ENCODE measurements at regions not wholly inside any gene's neighbourhood (a gene's known extent, or its start where the extent isn't known, plus 50 kb on each side); places are given as distances from the start of the nearest gene placed in this dataset.

DNA sequence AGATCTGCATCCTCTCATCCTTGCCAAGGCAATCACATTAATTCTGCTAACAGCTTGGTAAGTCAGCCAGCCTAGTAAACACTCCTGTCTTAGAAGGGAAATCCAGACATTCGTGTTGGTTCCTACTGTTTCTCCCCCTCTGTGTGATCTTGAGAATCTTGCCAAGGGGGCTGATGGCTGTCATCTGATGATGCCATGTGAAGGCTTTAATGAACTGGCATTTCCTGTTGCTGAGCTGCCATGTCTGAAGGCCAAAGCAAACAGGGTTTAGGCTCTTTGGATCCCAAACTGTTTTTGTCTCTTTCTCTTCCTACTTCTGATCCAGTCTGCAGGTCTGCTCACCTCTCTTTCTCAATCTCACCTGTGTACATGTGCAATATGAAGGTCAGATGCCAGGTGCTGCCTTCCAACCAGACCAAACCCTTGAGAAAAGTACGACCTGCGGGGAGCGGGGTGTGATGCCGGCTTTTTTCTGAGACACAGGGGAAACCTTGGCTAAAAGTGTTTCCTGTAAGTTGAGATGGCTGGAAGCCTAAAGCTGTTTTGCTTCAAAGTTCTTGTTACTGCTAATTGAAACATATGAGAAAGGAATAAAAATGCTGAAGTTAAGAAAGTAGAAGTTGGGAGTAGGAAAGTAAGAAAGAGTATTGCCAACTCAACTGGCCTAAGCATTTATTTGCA is 532.9 kb downstream of the ANKRD50 start:
- Mint-ChIP-seq H3K27me3 (no peaks in the 10 kb centered on the region), H3K4me1 (ENCODE audit: low read depth) (no peaks in the 10 kb centered on the region), H3K36me3 (no peaks in the 10 kb centered on the region), H3K27ac (no peak overlapping the region), H3K9me3 (ENCODE audit: low read depth) (peaks cover 5% of the 10 kb centered on the region), H3K4me3 (no peak overlapping the region)

DNA sequence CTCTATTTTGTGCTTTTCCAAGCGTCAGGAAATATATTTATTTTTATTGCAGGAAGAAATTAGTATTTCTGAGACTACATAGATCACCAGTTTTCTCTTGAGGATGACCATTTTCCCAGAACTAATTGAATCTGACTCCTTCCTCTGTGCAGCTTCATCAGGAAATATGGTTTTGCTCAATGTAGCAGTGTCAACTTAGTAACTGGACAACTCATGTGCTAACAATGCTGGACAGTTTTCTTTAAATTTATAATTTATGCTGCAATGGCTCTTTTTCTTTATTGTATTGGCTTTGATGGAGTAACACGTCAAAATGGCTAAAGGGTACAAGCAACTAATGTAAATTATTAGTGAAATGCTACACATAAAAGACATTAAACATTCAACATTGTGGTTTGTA is 531.5 kb downstream of the ANKRD50 start:
- no peaks in the 10 kb centered on the region for H3K27me3 Mint-ChIP-seq
- no peaks in the 10 kb centered on the region for H3K36me3 Mint-ChIP-seq
- H3K4me3 Mint-ChIP-seq, result no peak overlapping the region
- H3K4me1 Mint-ChIP-seq (ENCODE audit: low read depth), result no peaks in the 10 kb centered on the region
- H3K9me3 Mint-ChIP-seq (ENCODE audit: low read depth), result peaks cover 5% of the 10 kb centered on the region
- H3K27ac Mint-ChIP-seq, result no peak overlapping the region

DNA sequence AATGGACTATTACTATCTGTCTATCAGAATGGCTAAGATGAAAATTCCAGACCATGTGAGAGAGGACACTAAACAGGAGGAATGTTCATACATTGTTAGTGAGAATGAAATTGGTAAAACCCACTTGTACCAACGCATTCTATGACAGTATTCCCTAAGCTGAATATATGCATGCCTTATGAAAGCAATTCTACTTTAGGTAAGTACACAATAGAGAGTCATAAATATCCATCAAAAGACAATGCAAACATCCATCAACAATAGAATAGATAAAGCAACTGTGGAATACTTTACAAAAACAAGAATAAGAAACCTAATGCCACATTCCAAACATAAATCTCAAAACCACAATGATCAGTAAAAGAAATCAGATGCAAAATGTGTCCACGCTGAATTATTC is 529.3 kb downstream of the ANKRD50 start:
- Mint-ChIP-seq H3K36me3 (no peaks in the 10 kb centered on the region), H3K27me3 (no peaks in the 10 kb centered on the region), H3K9me3 (ENCODE audit: low read depth) (peaks cover 5% of the 10 kb centered on the region), H3K4me3 (no peak overlapping the region), H3K27ac (no peak overlapping the region), H3K4me1 (ENCODE audit: low read depth) (no peaks in the 10 kb centered on the region)

DNA sequence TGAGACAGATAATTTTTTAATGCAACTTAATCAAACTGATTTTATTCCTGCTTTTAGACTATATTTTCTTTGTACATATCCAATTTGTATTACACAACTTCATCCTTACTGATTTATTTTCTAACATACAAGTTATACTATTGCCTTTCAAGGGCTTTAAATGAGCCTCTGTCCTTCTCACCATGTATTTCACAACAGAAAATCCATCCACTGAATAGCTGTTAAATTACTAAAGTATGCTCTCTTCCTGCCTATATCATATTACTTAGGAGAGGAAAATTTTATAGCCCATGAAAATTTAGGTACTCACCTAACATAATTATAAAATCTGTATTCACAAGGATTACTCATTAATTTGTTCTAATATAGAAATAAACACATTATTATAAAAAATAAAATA is 528.6 kb downstream of the ANKRD50 start:
- Mint-ChIP-seq H3K9me3 (ENCODE audit: low read depth) (peaks cover 5% of the 10 kb centered on the region), H3K27me3 (no peaks in the 10 kb centered on the region), H3K4me3 (no peak overlapping the region), H3K36me3 (no peaks in the 10 kb centered on the region), H3K27ac (no peak overlapping the region), H3K4me1 (ENCODE audit: low read depth) (no peaks in the 10 kb centered on the region)

DNA sequence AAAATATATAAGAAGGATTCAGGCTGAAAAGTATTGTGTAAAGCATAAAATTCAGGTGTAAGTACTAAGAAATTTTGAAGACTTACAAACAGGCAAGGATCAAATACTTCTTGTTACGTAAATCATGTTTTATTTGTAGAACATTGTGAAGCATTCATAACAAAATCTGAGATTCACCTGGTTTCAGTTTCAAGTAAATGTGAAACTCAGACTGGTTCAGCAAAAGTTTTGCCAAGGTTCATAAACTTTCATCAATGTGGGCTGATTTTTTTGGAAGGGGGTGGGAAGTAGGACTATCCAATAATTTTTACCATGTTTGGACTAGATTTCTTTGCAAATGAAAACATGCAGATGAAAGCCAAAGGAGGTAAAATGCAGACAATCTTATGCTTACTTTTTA is 527.7 kb downstream of the ANKRD50 start:
- Mint-ChIP-seq H3K4me1 (ENCODE audit: low read depth) (no peaks in the 10 kb centered on the region), H3K36me3 (no peaks in the 10 kb centered on the region), H3K27me3 (no peaks in the 10 kb centered on the region), H3K4me3 (no peak overlapping the region), H3K9me3 (ENCODE audit: low read depth) (peaks cover 5% of the 10 kb centered on the region), H3K27ac (no peak overlapping the region)

DNA sequence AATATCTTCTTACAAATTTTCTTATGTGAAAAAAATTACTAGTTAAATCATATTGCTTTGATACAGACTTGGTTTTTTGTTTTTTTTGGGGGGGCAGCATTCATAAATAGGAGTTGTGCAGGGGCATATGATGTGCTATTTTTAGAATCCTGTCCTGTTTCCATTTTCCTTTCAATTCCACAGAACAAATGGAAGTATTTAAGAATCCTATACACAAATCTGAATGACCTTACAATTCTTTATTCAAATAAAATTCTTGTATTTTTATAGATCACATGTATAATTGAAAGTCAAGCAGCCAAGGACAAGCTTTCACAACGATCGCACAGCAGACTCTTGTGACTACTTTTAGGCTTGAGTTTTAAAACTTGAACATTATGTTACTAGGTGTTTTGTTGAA is 523.9 kb downstream of the ANKRD50 start:
- Mint-ChIP-seq H3K9me3 (ENCODE audit: low read depth) (peaks cover 9% of the 10 kb centered on the region), H3K36me3 (no peaks in the 10 kb centered on the region), H3K4me1 (ENCODE audit: low read depth) (no peaks in the 10 kb centered on the region), H3K27ac (no peak overlapping the region), H3K4me3 (no peak overlapping the region), H3K27me3 (peaks cover 1% of the 10 kb centered on the region)

DNA sequence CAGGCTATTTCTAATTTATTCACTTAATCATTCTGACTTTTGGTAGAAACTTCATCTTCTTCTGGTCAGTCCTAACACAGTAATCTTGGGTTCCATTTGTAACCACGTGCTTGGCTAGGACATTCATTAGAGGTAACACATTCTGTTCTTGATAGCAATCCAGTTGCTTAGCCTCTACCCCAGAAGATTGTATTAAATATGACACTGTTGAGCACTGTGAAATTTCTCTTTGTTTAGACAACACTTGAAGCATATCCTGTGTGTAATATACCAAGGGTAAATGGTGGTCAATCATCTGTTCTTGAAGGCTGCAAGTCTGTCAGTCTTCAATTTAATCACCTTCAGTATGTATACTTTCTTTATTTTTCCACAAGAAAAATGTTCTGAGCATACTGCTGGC is 523.0 kb downstream of the ANKRD50 start:
- H3K4me1 Mint-ChIP-seq (ENCODE audit: low read depth), result no peaks in the 10 kb centered on the region
- H3K27me3 Mint-ChIP-seq, result peaks cover 1% of the 10 kb centered on the region
- H3K4me3 Mint-ChIP-seq, result no peak overlapping the region
- H3K9me3 Mint-ChIP-seq (ENCODE audit: low read depth), result peaks cover 14% of the 10 kb centered on the region
- no peak overlapping the region for H3K27ac Mint-ChIP-seq
- no peaks in the 10 kb centered on the region for H3K36me3 Mint-ChIP-seq

DNA sequence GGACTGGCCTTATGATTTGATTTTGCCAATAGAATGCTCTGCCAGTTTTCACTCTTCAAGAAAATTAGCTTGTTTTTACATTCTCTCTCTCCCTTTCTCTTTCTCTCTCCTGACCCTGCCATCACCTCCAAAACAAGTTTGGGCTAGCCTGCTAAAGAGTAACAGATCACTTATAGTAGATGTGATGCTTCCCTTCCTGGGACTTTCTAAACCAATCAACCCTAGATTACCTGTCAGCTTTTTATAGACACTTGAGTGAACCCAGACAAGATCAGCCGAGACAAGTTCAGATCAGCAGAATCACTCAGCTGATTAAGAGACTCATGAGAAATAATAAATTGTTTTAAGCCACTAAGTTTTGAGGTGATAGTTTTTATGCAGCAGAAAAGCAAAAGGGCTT is 521.2 kb downstream of the ANKRD50 start:
- H3K27ac Mint-ChIP-seq, result no peak overlapping the region
- H3K36me3 Mint-ChIP-seq, result no peaks in the 10 kb centered on the region
- no peak overlapping the region for H3K4me3 Mint-ChIP-seq
- peaks cover 1% of the 10 kb centered on the region for H3K27me3 Mint-ChIP-seq
- peaks cover 14% of the 10 kb centered on the region for H3K9me3 Mint-ChIP-seq (ENCODE audit: low read depth)
- no peaks in the 10 kb centered on the region for H3K4me1 Mint-ChIP-seq (ENCODE audit: low read depth)

DNA sequence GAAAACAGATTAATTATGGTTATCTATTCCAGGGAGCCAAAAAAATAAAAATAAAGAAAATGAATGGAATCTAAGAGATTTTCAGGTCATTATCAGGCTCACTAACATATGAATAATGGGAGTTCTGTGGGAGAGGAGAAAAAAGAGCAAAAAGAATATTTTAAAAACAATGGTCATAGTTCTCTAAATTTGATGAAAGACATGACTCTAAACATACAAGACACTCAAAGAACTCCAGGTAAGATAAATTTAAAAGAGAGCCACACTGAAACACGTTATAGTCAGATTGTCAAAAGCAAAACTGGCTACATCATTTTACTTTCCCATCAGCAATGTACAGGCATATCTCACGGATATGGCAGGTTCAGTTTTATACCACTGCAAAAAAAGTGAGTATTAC is 520.0 kb downstream of the ANKRD50 start:
- H3K4me3 Mint-ChIP-seq, result no peak overlapping the region
- no peaks in the 10 kb centered on the region for H3K4me1 Mint-ChIP-seq (ENCODE audit: low read depth)
- no peak overlapping the region for H3K27ac Mint-ChIP-seq
- H3K27me3 Mint-ChIP-seq, result peaks cover 1% of the 10 kb centered on the region
- H3K36me3 Mint-ChIP-seq, result no peaks in the 10 kb centered on the region
- peaks cover 14% of the 10 kb centered on the region for H3K9me3 Mint-ChIP-seq (ENCODE audit: low read depth)

DNA sequence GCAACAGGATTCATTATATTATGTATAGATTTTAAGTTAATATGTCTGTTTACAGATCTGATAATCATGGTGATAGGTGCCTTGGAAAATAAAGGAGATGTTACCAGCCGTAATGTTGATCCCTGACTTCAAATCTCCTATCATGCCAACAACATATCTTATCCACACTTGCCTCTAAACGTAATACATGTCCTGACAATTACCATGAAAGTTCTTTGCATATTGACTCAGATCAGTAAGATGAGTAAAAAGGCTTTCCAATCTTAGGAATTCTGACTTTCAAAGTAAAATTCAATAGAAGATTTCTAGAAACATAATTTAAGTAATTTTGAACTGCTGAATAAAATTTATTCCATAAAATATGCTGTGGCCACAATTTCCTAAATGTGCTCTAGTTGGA is 513.3 kb downstream of the ANKRD50 start:
- H3K36me3 Mint-ChIP-seq, result no peaks in the 10 kb centered on the region
- H3K27me3 Mint-ChIP-seq, result no peaks in the 10 kb centered on the region
- H3K4me3 Mint-ChIP-seq, result no peak overlapping the region
- H3K4me1 Mint-ChIP-seq (ENCODE audit: low read depth), result no peaks in the 10 kb centered on the region
- no peaks in the 10 kb centered on the region for H3K9me3 Mint-ChIP-seq (ENCODE audit: low read depth)
- H3K27ac Mint-ChIP-seq, result no peak overlapping the region

DNA sequence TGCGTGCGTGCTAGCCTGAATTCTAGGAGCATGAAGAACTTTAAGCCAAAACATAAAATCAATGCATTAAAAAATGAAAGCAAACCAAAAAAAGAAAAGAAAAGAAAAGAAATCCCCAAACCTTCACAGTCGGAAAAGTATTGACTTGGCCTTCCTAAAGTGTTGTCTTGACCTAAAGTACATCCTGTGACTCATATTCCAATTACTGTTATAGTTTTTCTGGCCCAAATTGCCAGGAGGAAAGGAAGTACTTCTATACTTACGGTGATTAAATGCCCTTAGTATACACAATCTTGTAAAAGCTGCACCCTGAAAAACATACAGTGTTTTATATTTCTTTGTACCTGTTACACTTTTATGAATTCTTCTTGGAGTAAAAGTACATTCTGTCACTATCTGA is 512.8 kb downstream of the ANKRD50 start:
- no peaks in the 10 kb centered on the region for H3K27me3 Mint-ChIP-seq
- no peak overlapping the region for H3K4me3 Mint-ChIP-seq
- no peaks in the 10 kb centered on the region for H3K4me1 Mint-ChIP-seq (ENCODE audit: low read depth)
- H3K9me3 Mint-ChIP-seq (ENCODE audit: low read depth), result no peaks in the 10 kb centered on the region
- H3K27ac Mint-ChIP-seq, result no peak overlapping the region
- H3K36me3 Mint-ChIP-seq, result no peaks in the 10 kb centered on the region

DNA sequence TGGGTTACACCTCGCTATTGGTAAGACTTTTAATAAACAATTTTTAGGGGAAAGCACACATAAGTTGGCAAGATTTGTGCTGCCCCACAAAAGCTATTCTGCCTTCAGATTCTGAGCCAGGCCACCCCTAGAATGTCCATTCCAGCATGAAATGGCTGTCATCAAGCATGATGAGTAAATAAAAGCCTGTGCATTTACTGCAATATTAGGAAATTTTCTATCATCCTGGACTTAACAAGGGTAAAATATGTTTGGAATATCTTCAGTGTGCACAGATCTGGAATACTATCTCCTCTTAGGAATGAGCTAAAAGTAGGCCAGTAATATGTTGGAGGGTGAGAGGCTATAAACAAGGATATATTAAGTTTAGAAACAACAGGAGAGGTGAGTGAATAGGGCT is 510.9 kb downstream of the ANKRD50 start:
- no peaks in the 10 kb centered on the region for H3K36me3 Mint-ChIP-seq
- H3K4me3 Mint-ChIP-seq, result no peak overlapping the region
- H3K4me1 Mint-ChIP-seq (ENCODE audit: low read depth), result no peaks in the 10 kb centered on the region
- H3K27ac Mint-ChIP-seq, result no peak overlapping the region
- H3K27me3 Mint-ChIP-seq, result no peaks in the 10 kb centered on the region
- H3K9me3 Mint-ChIP-seq (ENCODE audit: low read depth), result no peaks in the 10 kb centered on the region

DNA sequence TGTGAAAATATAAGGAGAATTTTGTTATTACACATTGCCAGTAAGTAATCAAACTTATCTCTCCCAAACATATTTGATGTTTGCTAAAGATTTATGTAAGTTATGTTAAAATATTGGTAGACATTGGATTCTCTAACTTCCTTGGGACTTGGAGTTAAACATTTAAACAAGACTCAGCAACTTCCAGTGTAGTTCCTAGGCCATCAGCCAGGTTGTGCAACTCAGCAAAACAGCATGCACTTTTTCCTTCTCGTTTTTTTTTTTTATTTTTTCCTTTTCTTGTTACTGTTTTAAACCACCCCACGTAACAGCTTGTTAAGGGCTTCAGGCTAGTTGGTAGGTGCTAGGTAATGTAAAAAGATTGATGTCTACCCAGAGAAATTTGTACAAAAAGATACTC is 510.4 kb downstream of the ANKRD50 start:
- no peak overlapping the region for H3K27ac Mint-ChIP-seq
- H3K36me3 Mint-ChIP-seq, result no peaks in the 10 kb centered on the region
- no peaks in the 10 kb centered on the region for H3K27me3 Mint-ChIP-seq
- H3K9me3 Mint-ChIP-seq (ENCODE audit: low read depth), result no peaks in the 10 kb centered on the region
- no peaks in the 10 kb centered on the region for H3K4me1 Mint-ChIP-seq (ENCODE audit: low read depth)
- no peak overlapping the region for H3K4me3 Mint-ChIP-seq

DNA sequence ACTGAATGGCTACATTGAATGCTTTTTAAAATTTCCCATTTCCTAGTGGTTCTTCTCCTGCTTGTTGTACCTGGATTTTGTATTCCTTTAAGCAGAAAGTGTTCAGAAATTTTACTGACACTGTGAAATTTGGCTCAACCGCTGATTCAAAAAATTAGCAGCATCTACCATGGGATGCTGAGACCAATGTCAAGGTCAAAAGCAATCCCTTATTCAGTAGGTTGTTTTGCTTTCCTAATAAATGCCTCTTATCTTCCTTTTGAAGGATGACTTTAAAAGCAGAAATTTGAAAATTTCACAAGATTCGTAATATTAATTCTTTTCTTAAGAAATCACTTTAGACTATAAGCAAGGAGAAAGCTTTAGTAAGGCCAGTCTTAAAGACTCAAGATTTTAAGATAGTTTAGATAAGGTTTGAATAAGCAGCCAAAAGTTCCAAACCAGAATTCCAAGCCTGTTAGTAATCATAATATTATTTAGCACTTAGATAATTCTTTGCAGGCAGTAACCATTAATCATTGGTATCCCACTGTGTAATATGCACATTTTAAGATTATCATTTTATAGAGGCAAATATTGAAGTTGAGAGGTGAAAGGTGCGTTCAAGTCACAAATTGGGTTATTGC is 508.8 kb downstream of the ANKRD50 start:
- no peaks in the 10 kb centered on the region for H3K9me3 Mint-ChIP-seq (ENCODE audit: low read depth)
- H3K27me3 Mint-ChIP-seq, result no peaks in the 10 kb centered on the region
- no peak overlapping the region for H3K27ac Mint-ChIP-seq
- H3K4me1 Mint-ChIP-seq (ENCODE audit: low read depth), result no peaks in the 10 kb centered on the region
- H3K36me3 Mint-ChIP-seq, result no peaks in the 10 kb centered on the region
- no peak overlapping the region for H3K4me3 Mint-ChIP-seq

DNA sequence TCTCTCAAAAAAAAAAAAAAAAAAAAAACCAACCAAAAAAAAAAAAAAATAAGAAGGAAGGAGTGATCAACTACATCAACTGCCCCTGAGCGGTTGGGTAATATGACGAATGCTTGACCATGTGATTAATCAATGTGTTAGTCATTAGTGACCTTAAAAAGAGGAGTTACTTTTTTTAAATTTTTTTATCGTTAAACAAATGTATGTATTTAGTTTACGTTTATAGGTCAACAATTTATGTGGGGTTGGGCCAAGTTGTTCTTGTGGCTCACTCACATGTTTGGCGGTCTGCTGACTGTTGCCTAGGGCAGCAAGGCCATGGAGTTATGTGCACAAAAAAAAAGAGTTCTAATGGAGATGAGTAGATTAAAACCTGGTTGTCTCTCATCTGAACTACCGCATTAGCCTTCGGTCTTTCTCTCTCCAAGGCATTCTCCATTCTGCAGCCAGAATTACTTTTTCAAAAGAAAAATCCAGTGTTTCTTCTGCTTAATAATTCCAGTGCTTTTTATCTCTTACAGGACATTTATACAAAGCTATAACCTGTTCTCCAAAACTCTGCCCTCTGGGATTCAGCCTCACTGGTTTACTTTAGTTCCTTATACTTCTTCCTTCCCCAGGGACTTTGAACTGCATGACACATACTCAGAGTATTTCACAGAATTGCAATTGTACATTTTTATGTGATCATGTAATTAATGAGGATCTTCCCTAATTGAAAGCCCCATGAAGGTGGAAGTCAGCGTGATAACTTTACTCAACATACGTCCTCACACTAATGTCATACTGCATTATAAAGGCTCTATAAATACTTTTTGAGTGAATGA is 505.5 kb downstream of the ANKRD50 start:
- Mint-ChIP-seq H3K27me3 (no peaks in the 10 kb centered on the region), H3K27ac (no peak overlapping the region), H3K36me3 (no peaks in the 10 kb centered on the region), H3K9me3 (ENCODE audit: low read depth) (no peaks in the 10 kb centered on the region), H3K4me3 (no peak overlapping the region), H3K4me1 (ENCODE audit: low read depth) (no peaks in the 10 kb centered on the region)

Measured in activated naive CD8-positive, alpha-beta T cell (primary cell).